ENCODE measurements at regions not wholly inside any gene's neighbourhood (a gene's known extent, or its start where the extent isn't known, plus 50 kb on each side); places are given as distances from the start of the nearest gene placed in this dataset.
"Not testable (repeated sequence)": the region's sequence is repeated elsewhere in the genome, so short reads cannot be mapped to it uniquely, and the experiment has no call there.

- POLR2A ChIA-PET: not testable (repeated sequence)
Observed at GRCh38 chr17:20848869-20849443, 193.9 kb downstream of the USP22 start.

GRCh38 chr17:20851591-20852238, 191.1 kb downstream of the USP22 start:
- H3K27ac ChIP-seq; H3K4me1 ChIP-seq; DNase-seq (ENCODE audit: low read depth in 1 of 2, low spot score in 1 of 2); POLR2A ChIA-PET; H3K4me3 ChIP-seq; H3K9me3 ChIP-seq; FAIRE-seq: not testable (repeated sequence)
- 28% methylated on average over 21 of the region's 21 CpGs for WGBS (ENCODE audit: missing lambda C conversion rate)
- ATAC-seq: peak; percentile 54 to 64; a peak in 4 of 6 replicates
- peak overlapping the region; percentile 75 for H3K4me2 ChIP-seq
- CTCF ChIA-PET: interaction anchor here (0.7 to 2.4 kb wide), 7 partner anchors 14 to 627 kb away, joined by 3 to 17 read pairs (median 3); no protein-coding TSS in a partner anchor

More at GRCh38 chr17:20848869-20849443, 193.9 kb downstream of the USP22 start:
- FAIRE-seq (peak; percentile 92), ATAC-seq (peak in 1 of 2 experiments; percentile 68; a peak in 3 of 6 replicates)
- H3K9me3 ChIP-seq; H3K4me2 ChIP-seq; H3K4me1 ChIP-seq; H3K27ac ChIP-seq; H3K4me3 ChIP-seq; DNase-seq (ENCODE audit: low read depth in 1 of 2, low spot score in 1 of 2); CTCF ChIA-PET: not testable (repeated sequence)
- peak; percentile 50 to 69; a peak in 4 of 5 replicates for TF ChIP-seq RAD21 (conservative IDR thresholded peaks at IDR 0.05 in 1 of 2, IDR thresholded peaks at IDR 0.05 in 1 of 2)
- peak; percentile 67; the same call in 2 of the 3 replicates for TF ChIP-seq CTCF (IDR thresholded peaks at IDR 0.05)
- peak; percentile 62 for TF ChIP-seq SMC3 (IDR thresholded peaks at IDR 0.05)
- 39% methylated on average over 3 of the region's 3 CpGs for WGBS (ENCODE audit: missing lambda C conversion rate)

- TF ChIP-seq HEYL (CRISPR knock-in tag; IDR thresholded peaks at IDR 0.05) (no peak), E2F6 (IDR thresholded peaks at IDR 0.05; ENCODE audit: borderline replicate concordance, low read depth) (no peak), JUN (IDR thresholded peaks at IDR 0.05) (no peak), ESRRA (IDR thresholded peaks at IDR 0.05; ENCODE audit: borderline replicate concordance, low read length) (no peak), HMGXB4 (CRISPR knock-in tag; IDR thresholded peaks at IDR 0.05; ENCODE audit: borderline replicate concordance) (no peak), HDAC2 (IDR thresholded peaks at IDR 0.05) (peak; percentile 28; the same call in 1 of the 2 replicates)
- TF ChIP-seq, protein P1, sequence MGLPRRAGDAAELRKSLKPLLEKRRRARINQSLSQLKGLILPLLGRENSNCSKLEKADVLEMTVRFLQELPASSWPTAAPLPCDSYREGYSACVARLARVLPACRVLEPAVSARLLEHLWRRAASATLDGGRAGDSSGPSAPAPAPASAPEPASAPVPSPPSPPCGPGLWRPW (IDR thresholded peaks at IDR 0.05): no peak
- Histone ChIP-seq H3K4me2 (peak overlapping the region; percentile 75), H3K4me1 (no peaks in the 10 kb centered on the region), H3K9me3 (no peaks in the 10 kb centered on the region), H3K4me3 (peak overlapping the region; percentile 29; the same call in 2 of the 3 replicates), H3K27ac (no peak overlapping the region)
- DNase-seq (ENCODE audit: low read depth in 1 of 2, low spot score in 1 of 2) (peak in 1 of 2 experiments; percentile 48), FAIRE-seq (peak; percentile 56), ATAC-seq (peak; percentile 82)
- ChIA-PET CTCF (interaction anchor here (0.7 to 2.4 kb wide), 7 partner anchors 13 to 628 kb away, joined by 3 to 17 read pairs (median 3); no protein-coding TSS in a partner anchor), POLR2A (no interaction called here)
- WGBS (ENCODE audit: missing lambda C conversion rate): 9% methylated on average over 35 of the region's 36 CpGs
Observed at GRCh38 chr17:20852239-20852989, 190.4 kb downstream of the USP22 start.

Measured in A549 (cell line).